ENCODE measurements at regions not wholly inside any gene's neighbourhood (a gene's known extent, or its start where the extent isn't known, plus 50 kb on each side); places are given as distances from the start of the nearest gene placed in this dataset.

- TF ChIP-seq CTCF (IDR thresholded peaks at IDR 0.05; ENCODE audit: low read depth, low read length) (no peak), EZH2phosphoT487 (IDR thresholded peaks at IDR 0.05; ENCODE audit: low read depth) (no peak)
Measured at GRCh38 chr13:104816726-104817125, 1718.7 kb downstream of the EFNB2 start.

All from OCI-LY3 (cell line).